GM12872 (cell line): ENCODE measurements at regions not wholly inside any gene's neighbourhood (a gene's known extent, or its start where the extent isn't known, plus 50 kb on each side); places are given as distances from the start of the nearest gene placed in this dataset.

Source experiments
- CTCF ChIP-seq: IDR thresholded peaks from 3 replicates; pipeline ENCODE4 v1.5.1; 2011; ENCODE audit warnings: low read depth, mild to moderate bottlenecking, low read length, moderate library complexity; ENCODE audit not compliant: insufficient read depth

DNA sequence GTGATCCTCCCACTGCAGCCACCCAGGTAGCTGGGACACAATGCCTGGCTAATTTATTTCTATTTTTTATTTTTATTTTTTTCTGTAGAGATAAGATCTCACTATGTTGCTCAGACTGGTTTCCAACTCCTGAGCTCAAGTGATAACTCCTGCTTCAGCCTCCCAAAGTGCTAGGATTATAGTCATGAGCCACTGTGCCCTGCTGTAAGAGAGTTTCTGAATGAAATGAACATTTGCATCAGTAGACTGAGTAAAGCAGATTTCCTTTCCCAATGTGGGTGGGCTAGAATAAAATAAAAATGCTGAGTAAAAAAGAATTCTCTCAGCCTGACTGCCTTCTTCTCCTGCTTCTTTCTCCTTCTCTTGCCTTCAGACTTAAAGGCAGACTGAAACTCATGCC, 555.4 kb upstream of the PITX2 start:
- no peak for TF ChIP-seq CTCF

DNA sequence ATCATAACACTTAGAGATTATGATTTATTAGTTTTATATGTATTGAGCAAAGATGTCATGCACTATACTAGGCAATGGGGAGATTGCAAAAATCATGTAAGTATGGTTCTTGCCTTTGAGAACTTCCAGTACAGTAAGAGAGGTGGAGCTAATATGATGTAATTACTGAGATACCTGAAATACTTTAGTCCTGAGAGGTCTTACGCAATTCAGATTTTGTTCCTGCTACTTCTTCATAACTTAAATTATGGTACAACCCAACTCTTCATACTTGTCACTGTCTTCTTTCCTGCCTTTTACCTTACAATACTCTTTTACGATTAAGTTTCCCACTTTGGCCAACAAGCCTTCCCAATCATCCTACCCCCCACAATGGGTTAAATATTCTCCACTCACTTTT, 564.2 kb upstream of the PITX2 start:
- no peak for TF ChIP-seq CTCF

DNA sequence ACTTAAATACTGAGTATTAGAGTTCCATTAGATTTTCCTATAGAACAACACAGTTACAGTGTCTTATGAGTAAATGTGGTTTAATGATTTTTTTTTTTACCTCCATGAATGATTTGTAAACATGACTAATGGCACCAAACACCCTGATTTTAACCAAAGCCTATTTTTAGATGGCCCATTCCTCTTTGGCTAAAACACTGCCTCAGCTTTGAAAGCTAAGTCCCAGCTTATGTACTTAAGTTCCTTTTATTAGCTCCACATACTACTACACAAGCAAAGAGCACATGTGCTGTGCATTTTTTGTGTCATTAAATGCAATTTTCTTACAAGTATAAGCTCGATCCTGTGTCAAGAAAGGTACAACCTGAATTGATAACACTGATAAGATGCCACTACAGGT, 575.6 kb upstream of the PITX2 start:
- no peak for TF ChIP-seq CTCF

DNA sequence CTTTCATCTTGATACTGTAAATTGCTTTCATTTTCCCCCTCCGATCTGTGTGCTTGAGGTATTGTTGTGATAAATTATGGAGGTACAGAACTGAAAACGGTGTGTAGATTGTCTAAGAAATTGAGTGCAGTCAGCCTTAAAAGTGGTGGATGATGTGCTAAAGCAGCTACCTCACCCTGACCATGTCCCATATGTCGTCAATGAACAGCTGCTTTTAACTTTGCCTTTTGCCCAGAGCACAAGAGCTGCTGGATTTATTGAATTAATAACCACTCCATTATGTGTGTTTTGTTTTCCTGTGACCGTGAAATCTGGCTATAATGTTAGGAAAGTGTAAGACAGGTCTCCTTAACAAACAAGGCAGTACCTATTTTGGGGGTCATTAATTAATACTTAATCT, 581.9 kb upstream of the PITX2 start:
- TF ChIP-seq CTCF: no peak

GRCh38 chr4:111208970-111209369, 586.1 kb upstream of the PITX2 start:
- no peak for TF ChIP-seq CTCF

DNA sequence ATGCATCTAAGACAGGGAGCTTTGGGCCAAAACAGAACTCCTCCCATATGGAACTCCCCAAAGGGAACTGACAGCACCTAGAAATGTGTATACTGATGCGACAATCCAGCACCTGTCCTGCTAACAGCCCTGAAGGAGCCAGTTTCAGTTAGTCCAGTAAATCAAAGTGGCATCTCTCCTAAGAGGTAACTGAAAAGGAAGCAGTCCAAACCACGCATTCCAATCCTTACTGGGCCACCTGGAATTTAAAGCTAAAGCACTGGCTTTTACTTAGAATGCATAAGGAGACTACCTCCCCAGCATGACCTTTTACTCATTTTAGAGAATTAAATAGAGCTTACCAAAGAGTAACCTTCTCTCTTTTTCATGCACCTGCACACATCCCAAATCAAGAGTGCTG, 586.8 kb upstream of the PITX2 start:
- TF ChIP-seq CTCF: no peak

DNA sequence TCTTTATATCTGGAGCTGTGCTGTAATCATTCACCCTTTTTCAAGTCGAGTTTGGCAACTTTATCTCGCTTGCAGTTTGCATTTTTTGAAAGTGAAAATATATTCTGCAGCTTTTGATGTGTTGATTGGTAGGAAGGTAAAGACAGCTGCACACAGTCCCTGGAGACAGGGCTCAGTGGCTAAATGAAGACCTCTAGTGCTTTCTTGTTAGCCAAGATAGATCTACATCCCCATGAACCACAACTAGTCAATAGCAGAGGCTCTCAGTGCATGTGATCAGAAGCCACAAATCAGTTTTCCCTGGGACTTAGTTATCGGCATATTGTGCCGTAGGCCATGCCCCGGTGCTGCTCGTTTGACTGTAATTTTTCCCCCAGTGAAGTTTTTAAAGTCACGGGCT, 587.7 kb upstream of the PITX2 start:
- no peak for TF ChIP-seq CTCF

DNA sequence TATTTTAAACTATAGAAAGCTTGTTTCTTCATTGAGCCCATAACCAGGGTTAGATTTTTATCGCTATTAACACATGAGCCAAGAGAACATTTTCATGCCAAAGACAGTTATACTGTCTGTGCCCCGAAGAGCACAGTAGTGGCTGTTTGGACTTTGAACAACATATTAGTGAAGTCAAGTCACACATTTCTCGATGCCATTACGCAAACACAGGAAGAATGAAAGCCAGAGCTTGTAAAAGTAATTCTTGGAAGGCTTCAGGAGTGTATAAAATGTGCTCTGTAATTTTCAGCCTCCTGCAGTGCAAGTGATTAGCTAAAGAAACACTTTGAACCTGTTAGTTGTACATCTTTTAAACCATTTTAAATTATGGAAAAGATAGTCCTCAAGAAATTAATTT, 590.7 kb upstream of the PITX2 start:
- no peak for TF ChIP-seq CTCF
